ENCODE measurements at regions not wholly inside any gene's neighbourhood (a gene's known extent, or its start where the extent isn't known, plus 50 kb on each side); places are given as distances from the start of the nearest gene placed in this dataset.
"Not testable (repeated sequence)": the region's sequence is repeated elsewhere in the genome, so short reads cannot be mapped to it uniquely, and the experiment has no call there.

GRCh38 chr10:8312079-8312478 lies 257.6 kb downstream of the GATA3 start:
- DNase-seq (ENCODE audit: low spot score): no peak

GRCh38 chr10:8312781-8313180 lies 258.3 kb downstream of the GATA3 start:
- DNase-seq (ENCODE audit: low spot score): no peak

GRCh38 chr10:8314486-8314885 lies 260.0 kb downstream of the GATA3 start:
- no peak for DNase-seq (ENCODE audit: low spot score)

GRCh38 chr10:8315619-8316021 lies 261.1 kb downstream of the GATA3 start:
- DNase-seq (ENCODE audit: low spot score): no peak

GRCh38 chr10:8316284-8316683 lies 261.8 kb downstream of the GATA3 start:
- DNase-seq (ENCODE audit: low spot score): no peak

GRCh38 chr10:8318429-8318828 lies 263.9 kb downstream of the GATA3 start:
- DNase-seq (ENCODE audit: low spot score): not testable (repeated sequence)

- no peak for DNase-seq (ENCODE audit: low spot score)
These were observed 264.5 kb downstream of the GATA3 start for GRCh38 chr10:8318956-8319355.

GRCh38 chr10:8319704-8320103 lies 265.2 kb downstream of the GATA3 start:
- DNase-seq (ENCODE audit: low spot score): no peak

GRCh38 chr10:8321990-8322389 lies 267.5 kb downstream of the GATA3 start:
- DNase-seq (ENCODE audit: low spot score): no peak

GRCh38 chr10:8323428-8324054 lies 269.1 kb downstream of the GATA3 start:
- no peak for DNase-seq (ENCODE audit: low spot score)

- no peak for DNase-seq (ENCODE audit: low spot score)
These were observed 270.8 kb downstream of the GATA3 start for GRCh38 chr10:8325024-8325980.

GRCh38 chr10:8326396-8327139 lies 272.1 kb downstream of the GATA3 start:
- DNase-seq (ENCODE audit: low spot score): no peak

GRCh38 chr10:8327140-8327423 lies 272.6 kb downstream of the GATA3 start:
- DNase-seq (ENCODE audit: low spot score): no peak

GRCh38 chr10:8331387-8331786 lies 276.9 kb downstream of the GATA3 start:
- no peak for DNase-seq (ENCODE audit: low spot score)

- DNase-seq (ENCODE audit: low spot score): peak; percentile 52
These were observed 277.6 kb downstream of the GATA3 start for GRCh38 chr10:8331896-8332729.

- no peak for DNase-seq (ENCODE audit: low spot score)
These were observed 278.2 kb downstream of the GATA3 start for GRCh38 chr10:8332730-8333111.

- DNase-seq (ENCODE audit: low spot score): no peak
These were observed 280.1 kb downstream of the GATA3 start for GRCh38 chr10:8334631-8335030.

- no peak for DNase-seq (ENCODE audit: low spot score)
These were observed 282.3 kb downstream of the GATA3 start for GRCh38 chr10:8336629-8337331.

- DNase-seq (ENCODE audit: low spot score): no peak
These were observed 282.8 kb downstream of the GATA3 start for GRCh38 chr10:8337332-8337651.

- no peak for DNase-seq (ENCODE audit: low spot score)
These were observed 283.8 kb downstream of the GATA3 start for GRCh38 chr10:8338177-8338766.

- DNase-seq (ENCODE audit: low spot score): no peak
These were observed 290.3 kb downstream of the GATA3 start for GRCh38 chr10:8344756-8345155.

Data from D341Med (cell line).